GM18519 (cell line): ENCODE measurements at regions not wholly inside any gene's neighbourhood (a gene's known extent, or its start where the extent isn't known, plus 50 kb on each side); places are given as distances from the start of the nearest gene placed in this dataset.
"Not testable (repeated sequence)": the region's sequence is repeated elsewhere in the genome, so short reads cannot be mapped to it uniquely, and the experiment has no call there.

Experiments used
- ATAC-seq: cut with Tn5 transposase; IDR thresholded peaks from one replicate; pipeline ENCODE4 v1.9.1; 2021; ENCODE audit warnings: mild to moderate bottlenecking, moderate library complexity; ENCODE audit not compliant: unreplicated experiment, low FRiP score

DNA sequence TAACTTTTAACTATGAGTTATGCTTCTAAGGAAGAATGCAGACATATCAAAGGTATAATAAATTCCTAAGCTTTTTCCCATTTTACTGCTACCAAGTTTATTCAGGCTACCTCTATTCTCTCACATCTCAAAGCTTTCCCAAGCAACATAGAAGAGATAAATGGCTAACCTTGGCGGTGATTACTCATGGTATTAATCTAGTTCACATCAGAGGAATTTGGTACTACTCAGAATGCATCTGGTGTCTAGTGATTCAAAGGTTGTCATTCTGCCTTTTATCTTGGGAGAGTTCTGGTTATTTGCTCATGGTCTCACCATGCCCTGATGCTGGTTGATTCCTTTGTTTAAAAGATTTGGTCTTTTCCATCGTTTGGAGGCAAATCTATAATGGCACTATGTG, 182.7 kb downstream of the TAF11L14 start:
- no peak for ATAC-seq

DNA sequence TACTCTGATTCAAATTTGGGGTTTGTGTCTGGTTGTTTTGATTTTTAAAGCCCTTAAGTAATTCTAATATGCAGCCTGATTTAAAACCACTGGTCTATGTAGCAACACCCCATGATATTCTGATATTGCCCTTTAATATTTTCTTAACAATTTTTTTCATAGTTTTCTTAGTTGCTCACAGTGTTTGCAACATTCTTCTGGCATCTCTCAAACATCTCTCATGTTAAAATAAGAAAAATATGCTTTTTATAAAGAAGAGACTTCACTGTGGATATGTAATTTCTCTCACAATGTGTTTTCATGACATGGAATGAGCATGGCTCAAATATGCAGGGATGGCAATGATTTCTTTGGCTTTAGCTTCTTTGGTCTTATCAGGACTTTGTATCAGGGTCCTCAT, 183.7 kb downstream of the TAF11L14 start:
- ATAC-seq, result no peak

DNA sequence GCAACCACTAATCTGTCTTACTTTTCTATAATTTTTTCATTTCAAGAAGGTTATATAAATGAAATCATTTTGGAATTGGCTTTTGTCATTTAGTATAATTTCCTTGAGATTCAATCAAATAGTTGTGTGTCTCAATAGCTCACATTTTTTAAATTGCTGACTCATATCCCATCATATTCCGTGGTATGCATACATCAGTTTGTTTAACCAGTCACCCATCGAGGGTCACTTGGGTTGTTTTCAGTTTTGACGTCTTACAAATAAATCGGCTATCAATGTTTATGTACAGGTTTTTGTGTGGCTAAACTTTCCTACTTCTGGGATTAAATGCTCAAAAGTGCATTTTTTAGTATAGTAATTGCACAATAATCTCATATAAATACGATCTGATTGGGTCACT, 185.5 kb downstream of the TAF11L14 start:
- ATAC-seq, result no peak

DNA sequence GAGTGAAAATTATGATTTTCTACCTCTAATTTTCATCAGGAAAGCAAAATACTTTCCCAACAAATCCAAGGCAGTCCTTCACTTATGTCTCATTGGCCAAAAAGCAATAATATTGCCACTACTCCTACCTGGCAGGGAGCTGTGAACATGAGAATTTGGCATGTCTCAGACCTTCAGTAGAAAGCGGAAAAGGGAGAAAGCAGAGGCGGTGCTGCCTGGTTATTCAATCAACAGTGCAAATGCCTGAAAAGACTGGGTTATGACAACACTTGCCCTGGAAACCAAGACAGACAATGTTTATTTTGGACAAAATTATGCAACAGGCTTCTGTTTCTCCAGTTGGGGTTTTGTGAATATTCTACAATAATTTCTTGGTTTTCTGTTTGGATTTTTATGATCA, 194.4 kb downstream of the TAF11L14 start:
- no peak for ATAC-seq

DNA sequence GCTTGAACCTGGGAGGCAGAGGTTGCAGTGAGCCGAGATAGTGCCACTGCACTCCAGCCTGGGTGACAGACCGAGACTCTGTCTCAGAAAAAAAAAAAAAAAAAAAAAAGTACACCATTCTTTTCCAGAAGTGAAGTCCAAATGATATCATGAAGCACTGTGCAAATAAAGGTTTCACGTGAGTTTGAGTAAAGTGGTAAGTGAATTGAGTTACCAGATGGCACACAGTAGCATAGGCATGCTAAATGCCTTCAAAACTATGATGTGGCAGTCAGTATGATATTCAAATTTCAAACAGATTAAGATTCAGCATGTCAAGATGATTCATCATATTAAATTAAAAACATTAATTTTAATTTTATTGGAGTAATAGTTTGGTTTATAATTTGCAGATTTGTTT, 195.2 kb downstream of the TAF11L14 start:
- no peak for ATAC-seq

DNA sequence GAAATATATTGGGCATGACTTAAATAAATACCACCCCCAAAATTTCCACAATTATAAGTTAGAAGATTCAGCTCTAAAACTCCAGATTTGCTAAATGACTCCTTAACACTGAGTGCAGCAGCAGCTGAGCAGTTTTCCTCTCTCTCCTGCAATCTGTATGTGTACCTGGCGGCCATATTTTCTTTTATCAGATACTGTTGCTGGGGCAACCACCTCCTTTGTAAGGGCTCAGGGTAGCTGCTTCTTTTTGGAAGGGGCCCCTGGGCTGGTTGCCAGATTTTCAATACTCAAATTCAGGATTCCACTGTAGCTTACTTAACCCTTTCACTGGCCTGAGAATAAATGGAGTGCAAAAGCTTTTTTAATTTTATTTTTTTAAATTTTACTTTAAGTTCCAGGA, 197.0 kb downstream of the TAF11L14 start:
- no peak for ATAC-seq

- ATAC-seq, result no peak
These were observed 198.9 kb downstream of the TAF11L14 start for GRCh38 chr5:17832949-17833745.

DNA sequence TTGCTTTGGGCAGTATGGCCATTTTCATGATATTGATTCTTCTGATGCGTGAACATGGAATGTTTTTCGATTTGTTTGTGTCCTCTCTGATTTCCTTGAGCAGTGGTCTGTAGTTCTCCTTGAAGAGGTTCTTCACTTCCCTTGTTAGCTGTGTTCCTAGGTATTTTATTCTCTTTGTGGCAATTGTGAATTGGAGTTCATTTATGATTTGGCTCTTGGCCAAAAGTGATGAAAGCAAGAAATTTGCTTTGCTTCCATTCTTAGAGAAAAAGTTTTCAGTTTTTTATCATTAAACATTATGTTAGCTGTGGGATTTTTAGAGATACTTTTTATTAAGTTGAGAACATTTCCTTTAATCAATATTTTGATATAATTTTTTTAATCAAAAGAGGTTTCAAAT, 203.5 kb downstream of the TAF11L14 start:
- ATAC-seq, result no peak

GRCh38 chr5:17838469-17838868, 204.2 kb downstream of the TAF11L14 start:
- no peak for ATAC-seq

DNA sequence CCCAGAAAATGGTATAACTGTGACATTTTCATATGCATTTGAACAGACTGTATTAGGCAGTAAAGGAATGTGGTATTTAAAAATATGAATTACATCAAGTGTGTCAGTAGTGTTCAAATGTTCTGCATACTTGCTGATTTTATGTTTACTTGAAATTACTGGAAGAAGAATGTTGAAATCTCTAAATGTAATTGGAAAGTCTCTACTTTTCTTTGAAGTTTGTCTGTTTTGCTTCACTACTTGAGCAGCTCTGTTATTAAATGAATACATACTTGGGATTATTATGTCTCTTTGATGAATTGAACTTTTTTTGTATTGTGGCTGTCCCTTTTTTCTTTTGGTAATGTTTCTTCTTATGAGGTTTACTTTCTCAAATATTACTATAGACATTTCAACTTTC, 205.6 kb downstream of the TAF11L14 start:
- ATAC-seq, result no peak

DNA sequence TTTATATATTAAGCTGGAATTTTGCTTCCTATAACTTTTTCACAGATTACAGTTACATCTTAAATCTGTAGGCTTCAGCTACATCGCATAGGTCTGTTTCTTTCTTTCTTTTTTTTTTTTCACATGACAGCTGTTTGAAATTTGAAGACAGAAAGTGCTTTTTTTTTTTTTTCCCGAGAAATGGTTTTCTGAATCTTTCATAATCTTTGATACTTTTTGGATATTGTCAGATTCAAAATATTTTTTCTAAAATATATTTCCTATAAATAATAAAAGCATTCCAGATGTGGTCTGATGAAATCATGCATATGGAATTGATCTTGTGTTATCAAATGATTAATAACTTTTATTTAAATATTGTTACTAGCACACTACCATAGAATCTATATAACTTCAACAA, 212.2 kb downstream of the TAF11L14 start:
- no peak for ATAC-seq

- ATAC-seq, result no peak
These were observed 213.0 kb downstream of the TAF11L14 start for GRCh38 chr5:17847286-17847685.

- no peak for ATAC-seq
These were observed 217.9 kb downstream of the TAF11L14 start for GRCh38 chr5:17852111-17852510.

DNA sequence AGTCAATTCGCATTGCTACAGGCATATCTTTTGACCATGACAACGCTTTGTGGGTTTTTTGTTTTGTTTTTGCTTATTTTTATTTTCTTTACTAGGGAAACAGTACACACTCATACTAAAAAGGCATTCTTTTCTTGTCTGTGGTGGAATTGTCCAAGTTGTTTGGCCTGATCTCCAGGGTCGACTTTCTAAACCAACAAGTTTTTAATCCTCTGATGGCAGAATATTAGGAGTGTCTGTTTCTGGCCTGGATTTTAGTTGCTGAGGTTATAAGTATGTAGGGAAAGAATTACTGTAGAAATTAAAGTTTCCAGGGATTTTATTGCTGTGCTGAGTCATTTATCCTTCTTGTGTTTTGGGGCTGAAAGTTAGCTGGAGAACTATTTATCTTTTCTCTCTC, 218.5 kb downstream of the TAF11L14 start:
- no peak for ATAC-seq

- no peak for ATAC-seq
These were observed 220.6 kb downstream of the TAF11L14 start for GRCh38 chr5:17854901-17855300.

DNA sequence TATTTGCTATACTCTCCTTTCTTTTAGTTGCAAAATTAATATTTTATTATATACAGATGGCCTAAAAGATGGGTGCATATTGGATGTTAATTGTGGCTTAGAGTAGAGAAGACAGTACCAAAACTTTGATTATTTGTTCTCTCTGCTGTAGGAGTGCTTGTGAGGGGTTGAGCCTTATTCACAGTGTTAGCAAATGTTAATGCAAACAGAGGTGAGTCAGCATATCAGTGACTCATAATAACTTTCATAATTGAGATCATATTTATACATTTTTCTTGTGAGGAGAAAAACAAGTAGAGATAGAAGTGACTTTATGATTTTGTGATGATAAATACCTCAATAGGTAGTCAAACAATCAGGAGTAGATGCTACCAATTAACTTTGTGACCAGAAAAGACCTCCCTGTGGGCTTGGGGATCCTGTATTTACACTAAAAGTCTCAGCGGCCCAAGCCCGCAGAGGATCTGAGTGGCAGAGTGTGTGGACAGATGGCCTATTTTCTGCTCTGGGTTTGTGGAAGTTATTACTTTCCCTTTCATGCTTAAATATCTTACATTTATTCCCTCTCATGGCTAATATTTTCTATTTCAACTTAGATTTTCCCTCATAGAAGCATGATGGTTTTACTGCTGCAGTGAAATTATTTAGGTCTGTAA, 226.5 kb downstream of the TAF11L14 start:
- no peak for ATAC-seq

GRCh38 chr5:17864903-17865302, 230.6 kb downstream of the TAF11L14 start:
- not testable (repeated sequence) for ATAC-seq

DNA sequence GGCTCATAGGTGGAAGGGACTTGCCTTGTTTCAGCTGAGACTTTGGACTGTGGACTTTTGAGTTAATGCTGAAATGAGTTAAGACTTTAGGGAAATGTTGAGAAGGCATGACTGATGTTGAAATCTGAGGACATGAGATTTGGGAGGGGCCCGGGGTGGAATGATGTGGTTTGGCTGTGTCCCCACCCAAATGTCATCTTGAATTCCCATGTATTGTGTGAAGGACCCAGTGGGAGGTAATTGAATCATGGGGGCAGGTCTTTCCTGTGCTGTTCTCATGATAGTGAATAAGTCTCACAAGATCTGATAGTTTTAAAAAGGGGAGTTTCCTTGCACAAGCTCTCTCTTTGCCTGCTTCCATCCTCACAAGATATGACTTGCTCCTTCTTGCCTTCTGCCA, 231.7 kb downstream of the TAF11L14 start:
- not testable (repeated sequence) for ATAC-seq

DNA sequence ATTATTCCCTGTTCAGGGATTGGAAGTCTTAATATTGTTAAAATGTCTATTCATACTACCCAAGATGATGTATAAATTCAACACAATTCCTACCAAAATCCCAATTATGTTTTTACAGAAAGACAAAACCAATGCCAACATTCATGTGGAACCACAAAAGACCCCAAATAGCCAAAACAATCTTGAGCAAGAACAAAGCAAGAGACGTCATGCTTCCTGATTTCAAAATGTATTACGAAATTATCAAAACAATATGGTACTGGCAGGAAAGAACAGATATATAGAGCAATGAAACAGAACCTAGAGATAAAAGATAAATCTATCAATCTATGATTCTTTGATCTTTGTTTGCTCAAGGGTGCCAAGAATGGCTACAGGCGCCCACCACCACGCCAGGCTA, 237.9 kb downstream of the TAF11L14 start:
- no peak for ATAC-seq

DNA sequence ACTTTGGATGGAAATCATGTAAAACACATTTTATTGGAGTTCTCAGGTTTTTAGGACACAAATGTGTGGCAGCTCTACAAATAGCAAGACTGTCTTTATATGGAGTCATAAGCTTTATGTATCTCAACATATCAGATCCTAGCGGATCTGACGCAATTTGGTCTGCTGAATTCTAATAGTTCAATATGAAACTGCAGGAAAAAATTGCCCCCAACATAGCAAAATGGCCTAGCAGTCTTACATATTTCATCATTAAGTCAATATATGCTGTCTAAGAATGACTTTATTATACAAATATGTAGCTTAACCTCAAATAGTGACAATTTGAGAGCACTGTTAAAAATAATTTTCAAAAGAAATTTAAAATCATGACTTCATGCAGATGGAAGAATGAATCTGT, 244.3 kb downstream of the TAF11L14 start:
- no peak for ATAC-seq

GRCh38 chr5:17879276-17879675, 245.0 kb downstream of the TAF11L14 start:
- ATAC-seq, result no peak

DNA sequence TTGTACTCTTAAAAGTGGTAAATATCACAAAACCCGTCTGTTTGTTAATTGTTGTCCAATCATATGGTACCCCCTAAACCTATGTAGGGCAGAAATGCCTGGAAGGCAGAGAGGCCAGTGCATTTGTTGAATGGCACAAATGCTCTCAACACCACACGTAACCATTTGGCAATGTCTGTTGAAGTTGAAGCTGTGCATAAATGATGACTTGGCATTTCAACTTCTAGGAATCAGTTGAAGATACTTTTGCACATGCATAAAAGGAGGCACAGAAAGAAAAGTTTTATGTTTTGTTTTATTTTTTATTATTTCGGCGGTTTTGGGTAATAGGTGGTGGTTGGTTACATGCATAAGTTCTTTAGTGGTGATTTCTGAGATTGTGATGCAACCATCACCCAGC, 246.6 kb downstream of the TAF11L14 start:
- ATAC-seq, result no peak
